HepG2 (cell line): ENCODE measurements at regions not wholly inside any gene's neighbourhood (a gene's known extent, or its start where the extent isn't known, plus 50 kb on each side); places are given as distances from the start of the nearest gene placed in this dataset.

Experiments used
- ATAC-seq: fragments of 200-7000 bp; cut with Tn5 transposase; 3 replicates; pipeline ENCODE4 v1.9.1; 2020; ENCODE audit warnings: mild to moderate bottlenecking, moderate library complexity
- BruUV-seq: library from RNA; stranded (reverse); fragments of 400-500 nt; replicated peaks from 2 replicates; lab custom pipeline; 2021; lab: Mats Ljungman, UMichigan
- CTCF ChIA-PET: fragments of 300-600 bp; formaldehyde crosslinking; extraction: SDS; loops from one replicate; lab custom pipeline; 2021; ENCODE audit warnings: low total read pairs, inconsistent platforms, low intra/inter-chr PET ratio; lab: Yijun Ruan, JAX
- POLR2A ChIA-PET: fragments of 350-600 bp; sonication (Branson Sonifier 250); formaldehyde crosslinking; loops from one replicate; lab custom pipeline; 2020; ENCODE audit warnings: antibody characterized with exemption, inconsistent platforms; lab: Yijun Ruan, JAX
- DNase-seq: peaks from one replicate; pipeline ENCODE4 v3.0.0-alpha.2; 2015; ENCODE audit warnings: low spot score
- FAIRE-seq: peaks from 3 replicates; lab custom pipeline; 2011; peaks lifted over from hg19 to GRCh38; lab: Jason Lieb, UNC
- H2AFZ ChIP-seq: one replicate; pipeline ENCODE4 v1.6.1; 2011; ENCODE audit warnings: low read length, inconsistent platforms
- H3K27ac ChIP-seq: fragments of 300-600 bp; 3 replicates; pipeline ENCODE4 v1.8.0; 2011; ENCODE audit warnings: mixed run types, mild to moderate bottlenecking, mixed read lengths, low read length, inconsistent platforms; ENCODE audit not compliant: insufficient read depth; ENCODE audit errors: extremely low read length
- H3K27me3 ChIP-seq, 2 experiments: fragments of 200-600 bp in 1 of 2; 2 replicates in 1 of 2; 3 replicates in 1 of 2; pipeline versions ENCODE4 v1.6.0 to v1.8.0; 2011; ENCODE audit warnings: low read length in 2 of 2, mild to moderate bottlenecking in 2 of 2, moderate library complexity in 2 of 2, inconsistent platforms in 1 of 2; ENCODE audit not compliant: insufficient read depth in 2 of 2, control insufficient read depth in 1 of 2
- H3K36me3 ChIP-seq, 2 experiments: fragments of 200-600 bp in 1 of 2; replicated peaks in 1 of 2; 2 replicates in 1 of 2; 3 replicates in 1 of 2; pipeline versions ENCODE4 v1.5.1 to v1.8.0; 2011; ENCODE audit warnings: low read length in 2 of 2, inconsistent platforms in 1 of 2; ENCODE audit not compliant: insufficient read depth in 2 of 2, control insufficient read depth in 1 of 2
- H3K4me1 ChIP-seq: 2 replicates; pipeline ENCODE4 v1.5.1; 2012; ENCODE audit warnings: low read length, inconsistent platforms; ENCODE audit not compliant: insufficient read depth
- H3K4me2 ChIP-seq: 2 replicates; pipeline ENCODE4 v1.6.0; 2011; ENCODE audit warnings: low read depth, low read length, inconsistent platforms
- H3K4me3 ChIP-seq, 3 experiments: fragments of 200-600 bp in 1 of 3; sonication (generic), shearing (Covaris generic) in 1 of 3; replicated peaks in 1 of 3; 2 replicates each; pipeline ENCODE4 v1.5.1; 2011 to 2016; ENCODE audit warnings: low read length in 3 of 3, inconsistent platforms in 2 of 3, low read depth in 2 of 3, mild to moderate bottlenecking in 2 of 3, control low read depth in 1 of 3, mixed read lengths in 1 of 3; ENCODE audit not compliant: insufficient read depth in 1 of 3
- H3K79me2 ChIP-seq: one replicate; pipeline ENCODE4 v1.6.1; 2011; ENCODE audit warnings: low read length, inconsistent platforms; ENCODE audit not compliant: insufficient read depth
- H3K9ac ChIP-seq: 2 replicates; pipeline ENCODE4 v1.6.0; 2011; ENCODE audit warnings: mild to moderate bottlenecking, low read depth, low read length, inconsistent platforms; ENCODE audit not compliant: insufficient read depth
- H3K9me3 ChIP-seq: 2 replicates; pipeline ENCODE4 v1.5.1; 2012; ENCODE audit warnings: mild to moderate bottlenecking, low read length
- H4K20me1 ChIP-seq: 2 replicates; pipeline ENCODE4 v1.6.0; 2011; ENCODE audit warnings: inconsistent platforms, mild to moderate bottlenecking, low read length, moderate library complexity; ENCODE audit not compliant: insufficient read depth
- ARHGAP35 ChIP-seq: sonication (generic); formaldehyde crosslinking; IDR thresholded peaks from 2 replicates; pipeline ENCODE4 v1.9.0; 2022; ENCODE audit warnings: mild to moderate bottlenecking, inconsistent platforms, moderate library complexity, missing genetic modification reagents, borderline replicate concordance
- CCAR2 ChIP-seq: fragments of 200-400 bp; formaldehyde crosslinking; optimal IDR thresholded peaks from 2 replicates; pipeline ENCODE3; 2018; ENCODE audit warnings: low read depth, mild to moderate bottlenecking, low read length, moderate library complexity
- ETV5 ChIP-seq: IDR thresholded peaks from 2 replicates; pipeline ENCODE4 v1.6.1; 2018; ENCODE audit warnings: missing biosample characterization, missing genetic modification reagents, inconsistent platforms, borderline replicate concordance
- PHB2 ChIP-seq: fragments of 450-650 bp; IDR thresholded peaks from 2 replicates; pipeline ENCODE4 v1.6.1; 2018; ENCODE audit not compliant: partially characterized antibody
- YEATS4 ChIP-seq: sonication (generic); formaldehyde crosslinking; IDR thresholded peaks from 2 replicates; pipeline ENCODE4 v1.4.0; 2020; ENCODE audit warnings: missing genetic modification reagents, borderline replicate concordance
- ZNF124 ChIP-seq: sonication (generic); formaldehyde crosslinking; IDR thresholded peaks from 2 replicates; pipeline ENCODE4 v1.4.0; 2020; ENCODE audit warnings: missing genetic modification reagents
- ZNF333 ChIP-seq: sonication (generic); formaldehyde crosslinking; IDR thresholded peaks from 2 replicates; pipeline ENCODE4 v1.4.0; 2020; ENCODE audit warnings: mild to moderate bottlenecking, missing genetic modification reagents, borderline replicate concordance
- ZNF678 ChIP-seq: sonication (generic); formaldehyde crosslinking; IDR thresholded peaks from 2 replicates; pipeline ENCODE4 v1.4.0; 2020; ENCODE audit warnings: mild to moderate bottlenecking, missing genetic modification reagents
- ZSCAN22 ChIP-seq: sonication (generic); formaldehyde crosslinking; IDR thresholded peaks from 2 replicates; pipeline ENCODE4 v1.4.0; 2020; ENCODE audit warnings: mild to moderate bottlenecking, missing genetic modification reagents
- WGBS: methylation state at CpG from one replicate; pipeline ENCODE4 v1.1.6; 2017; ENCODE audit warnings: low lambda C conversion rate; 5-methylcytosine and 5-hydroxymethylcytosine counted together
- in situ Hi-C: cut with HindIII; loops from 2 replicates; pipeline ENCODE4 v1.10.0; 2017; ENCODE audit warnings: low pct_unique_long_range_greater_than_20kb; ENCODE audit not compliant: extremely low pct_ligation_motif_present
- intact Hi-C: fragments of 100-400 bp; cut with micrococcal nuclease; formaldehyde crosslinking; loops from one replicate; pipeline ENCODE4 v1.10.0; 2022; ENCODE audit not compliant: unreplicated experiment
- TF ChIP-seq, protein P1 (sequence below): sonication (generic); formaldehyde crosslinking; IDR thresholded peaks from 2 replicates; pipeline ENCODE4 v1.9.0; 2021; ENCODE audit warnings: missing genetic modification reagents, borderline replicate concordance
- TF ChIP-seq, protein P2 (sequence below): sonication (generic); formaldehyde crosslinking; conservative IDR thresholded peaks from 2 replicates; pipeline ENCODE4 v1.5.0; 2020; ENCODE audit warnings: missing genetic modification reagents
- TF ChIP-seq, protein P3 (sequence below): sonication (generic); formaldehyde crosslinking; IDR thresholded peaks from 2 replicates; pipeline ENCODE4 v1.4.0; 2020; ENCODE audit warnings: mild to moderate bottlenecking, missing genetic modification reagents
- TF ChIP-seq, protein P4 (sequence below): sonication (generic); formaldehyde crosslinking; IDR thresholded peaks from 2 replicates; pipeline ENCODE4 v1.5.0; 2020; ENCODE audit warnings: missing genetic modification reagents

DNA sequence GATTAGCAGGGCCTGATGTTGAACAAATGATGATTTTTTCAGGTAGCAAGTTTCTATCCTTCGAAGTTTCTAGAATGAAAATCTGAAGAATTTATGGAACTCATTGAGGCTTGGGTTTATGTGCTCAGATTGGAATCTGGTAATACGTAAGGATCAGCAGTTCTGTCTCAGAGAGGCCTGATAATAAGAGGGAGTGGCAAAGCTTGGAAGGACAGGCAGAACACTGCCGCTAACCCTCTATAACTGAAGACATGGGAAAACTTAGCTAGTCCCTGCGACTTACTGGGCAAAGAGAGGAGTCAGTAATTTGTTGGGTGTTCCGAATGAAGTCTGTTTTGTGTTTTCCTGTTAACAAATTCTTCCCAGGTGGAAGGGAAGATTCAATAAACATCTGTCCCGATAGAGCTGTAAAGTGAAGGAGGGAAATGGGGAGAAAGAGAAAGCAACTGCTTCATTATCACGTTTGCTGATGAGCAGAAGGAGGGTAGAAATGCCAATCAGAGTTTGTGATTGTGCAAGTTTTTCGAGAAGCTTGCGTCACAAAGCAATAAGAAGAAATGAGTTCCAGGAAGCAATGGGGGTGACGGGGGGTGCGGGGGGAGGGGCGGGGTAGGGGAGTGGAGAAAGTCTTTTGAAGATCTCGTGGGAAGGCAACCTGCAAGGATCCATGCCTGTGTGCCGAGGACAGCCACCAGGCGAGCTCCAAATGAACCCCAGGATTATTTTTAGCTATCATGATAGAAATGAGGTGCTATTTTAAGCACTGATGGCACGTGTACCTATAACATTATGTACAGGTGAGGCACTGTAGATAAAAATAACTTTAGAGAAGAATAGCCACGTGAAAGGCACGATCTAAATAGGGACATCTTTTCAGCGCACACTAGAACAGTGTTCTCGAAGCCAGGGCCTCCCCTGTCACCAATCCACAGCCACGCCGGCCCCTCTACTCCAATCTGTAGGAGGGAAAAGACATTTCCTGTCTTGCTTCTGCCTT is 224.1 kb downstream of the FGF9 start:
- no peak for FAIRE-seq
- intact Hi-C loops (no loop called here), in situ Hi-C loops (loop anchor here (25.0 kb wide), 1 partner anchor 108 kb away; no protein-coding TSS in a partner anchor)
- H3K79me2 ChIP-seq: no peaks in the 10 kb centered on the region
- no peak overlapping the region for H3K4me2 ChIP-seq
- ATAC-seq: no peak
- H3K9me3 ChIP-seq: no peaks in the 10 kb centered on the region
- no peak overlapping the region for H2AFZ ChIP-seq
- H3K36me3 ChIP-seq: no peaks in the 10 kb centered on the region
- 30% methylated on average over 22 of the region's 22 CpGs for WGBS
- peaks cover 10% of the 10 kb centered on the region for H3K4me1 ChIP-seq
- no peaks in the 10 kb centered on the region for H4K20me1 ChIP-seq
- H3K27ac ChIP-seq: no peak overlapping the region
- no peak for DNase-seq
- H3K4me3 ChIP-seq: no peak overlapping the region
- H3K9ac ChIP-seq: no peak overlapping the region
- no peak for TF ChIP-seq ZNF124 (CRISPR knock-in tag)
- no peak for TF ChIP-seq ARHGAP35 (CRISPR knock-in tag)
- TF ChIP-seq, protein P1, sequence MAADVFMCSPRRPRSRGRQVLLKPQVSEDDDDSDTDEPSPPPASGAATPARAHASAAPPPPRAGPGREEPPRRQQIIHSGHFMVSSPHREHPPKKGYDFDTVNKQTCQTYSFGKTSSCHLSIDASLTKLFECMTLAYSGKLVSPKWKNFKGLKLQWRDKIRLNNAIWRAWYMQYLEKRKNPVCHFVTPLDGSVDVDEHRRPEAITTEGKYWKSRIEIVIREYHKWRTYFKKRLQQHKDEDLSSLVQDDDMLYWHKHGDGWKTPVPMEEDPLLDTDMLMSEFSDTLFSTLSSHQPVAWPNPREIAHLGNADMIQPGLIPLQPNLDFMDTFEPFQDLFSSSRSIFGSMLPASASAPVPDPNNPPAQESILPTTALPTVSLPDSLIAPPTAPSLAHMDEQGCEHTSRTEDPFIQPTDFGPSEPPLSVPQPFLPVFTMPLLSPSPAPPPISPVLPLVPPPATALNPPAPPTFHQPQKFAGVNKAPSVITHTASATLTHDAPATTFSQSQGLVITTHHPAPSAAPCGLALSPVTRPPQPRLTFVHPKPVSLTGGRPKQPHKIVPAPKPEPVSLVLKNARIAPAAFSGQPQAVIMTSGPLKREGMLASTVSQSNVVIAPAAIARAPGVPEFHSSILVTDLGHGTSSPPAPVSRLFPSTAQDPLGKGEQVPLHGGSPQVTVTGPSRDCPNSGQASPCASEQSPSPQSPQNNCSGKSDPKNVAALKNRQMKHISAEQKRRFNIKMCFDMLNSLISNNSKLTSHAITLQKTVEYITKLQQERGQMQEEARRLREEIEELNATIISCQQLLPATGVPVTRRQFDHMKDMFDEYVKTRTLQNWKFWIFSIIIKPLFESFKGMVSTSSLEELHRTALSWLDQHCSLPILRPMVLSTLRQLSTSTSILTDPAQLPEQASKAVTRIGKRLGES (CRISPR knock-in tag): no peak
- no peak for TF ChIP-seq ZNF678
- no peak for TF ChIP-seq ETV5
- no peak for TF ChIP-seq CCAR2
- no peak for TF ChIP-seq ZNF333 (CRISPR knock-in tag)
- TF ChIP-seq, protein P2, sequence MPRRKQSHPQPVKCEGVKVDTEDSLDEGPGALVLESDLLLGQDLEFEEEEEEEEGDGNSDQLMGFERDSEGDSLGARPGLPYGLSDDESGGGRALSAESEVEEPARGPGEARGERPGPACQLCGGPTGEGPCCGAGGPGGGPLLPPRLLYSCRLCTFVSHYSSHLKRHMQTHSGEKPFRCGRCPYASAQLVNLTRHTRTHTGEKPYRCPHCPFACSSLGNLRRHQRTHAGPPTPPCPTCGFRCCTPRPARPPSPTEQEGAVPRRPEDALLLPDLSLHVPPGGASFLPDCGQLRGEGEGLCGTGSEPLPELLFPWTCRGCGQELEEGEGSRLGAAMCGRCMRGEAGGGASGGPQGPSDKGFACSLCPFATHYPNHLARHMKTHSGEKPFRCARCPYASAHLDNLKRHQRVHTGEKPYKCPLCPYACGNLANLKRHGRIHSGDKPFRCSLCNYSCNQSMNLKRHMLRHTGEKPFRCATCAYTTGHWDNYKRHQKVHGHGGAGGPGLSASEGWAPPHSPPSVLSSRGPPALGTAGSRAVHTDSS (CRISPR knock-in tag): no peak
- TF ChIP-seq, protein P3, sequence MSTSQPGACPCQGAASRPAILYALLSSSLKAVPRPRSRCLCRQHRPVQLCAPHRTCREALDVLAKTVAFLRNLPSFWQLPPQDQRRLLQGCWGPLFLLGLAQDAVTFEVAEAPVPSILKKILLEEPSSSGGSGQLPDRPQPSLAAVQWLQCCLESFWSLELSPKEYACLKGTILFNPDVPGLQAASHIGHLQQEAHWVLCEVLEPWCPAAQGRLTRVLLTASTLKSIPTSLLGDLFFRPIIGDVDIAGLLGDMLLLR (CRISPR knock-in tag): no peak
- TF ChIP-seq, protein P4, sequence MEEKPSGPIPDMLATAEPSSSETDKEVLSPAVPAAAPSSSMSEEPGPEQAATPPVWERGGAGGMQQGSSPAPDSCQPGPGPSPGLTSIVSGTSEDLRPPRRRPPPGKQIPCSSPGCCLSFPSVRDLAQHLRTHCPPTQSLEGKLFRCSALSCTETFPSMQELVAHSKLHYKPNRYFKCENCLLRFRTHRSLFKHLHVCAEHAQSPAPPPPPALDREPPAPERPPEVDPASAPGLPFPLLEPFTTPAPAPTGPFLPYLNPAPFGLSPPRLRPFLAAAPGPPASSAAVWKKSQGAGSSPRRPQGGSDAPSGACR (CRISPR knock-in tag): no peak
- TF ChIP-seq YEATS4 (CRISPR knock-in tag): no peak
- TF ChIP-seq ZSCAN22 (CRISPR knock-in tag): no peak
- TF ChIP-seq PHB2: no peak
- ChIA-PET POLR2A (no interaction called here), CTCF (no interaction called here)
- peaks cover 0 to 14% of the 10 kb centered on the region in 2 experiments; a peak in 3 of 5 replicates for H3K27me3 ChIP-seq
- no TSS peak for BruUV-seq
